Cardiac fibroblast (primary cell): ENCODE measurements at regions not wholly inside any gene's neighbourhood (a gene's known extent, or its start where the extent isn't known, plus 50 kb on each side); places are given as distances from the start of the nearest gene placed in this dataset.
A peak's percentile ranks its signal among the peaks of the same experiment; 100 is the strongest.

Experiments
- DNase-seq, 2 donors: peaks; one replicate each; pipeline versions ENCODE4 v3.0.0 to v3.0.0-alpha.2; 2010; ENCODE audit warnings: low read depth in 2 of 2
- H3K4me3 ChIP-seq, 2 donors: replicated peaks in 1 of 2; 1 replicate in 1 of 2; 2 replicates in 1 of 2; pipeline ENCODE4 v1.5.1; 2011; ENCODE audit warnings: low read depth in 2 of 2, low read length in 2 of 2, mild to moderate bottlenecking in 2 of 2, moderate library complexity in 1 of 2
- CTCF ChIP-seq: IDR thresholded peaks from one replicate; pipeline ENCODE4 v1.5.1; 2011; ENCODE audit warnings: low read depth, mild to moderate bottlenecking, low read length, inconsistent platforms

GRCh38 chr3:106421426-106421825 lies 552.6 kb upstream of the CBLB start:
- no peak overlapping the region for H3K4me3 ChIP-seq
- no peak for DNase-seq
- TF ChIP-seq CTCF = no peak

- peak; percentile 64 to 68 for DNase-seq
- no peak overlapping the region for H3K4me3 ChIP-seq
- TF ChIP-seq CTCF = no peak
Observed at GRCh38 chr3:106421909-106422308, 553.1 kb upstream of the CBLB start.

GRCh38 chr3:106423321-106424225 lies 554.8 kb upstream of the CBLB start:
- DNase-seq = peak; percentile 31 to 60
- H3K4me3 ChIP-seq = no peak overlapping the region
- TF ChIP-seq CTCF = no peak

- no peak for TF ChIP-seq CTCF
- DNase-seq = peak; percentile 73 to 90
Observed at GRCh38 chr3:106425026-106425425, 556.2 kb upstream of the CBLB start.

DNA sequence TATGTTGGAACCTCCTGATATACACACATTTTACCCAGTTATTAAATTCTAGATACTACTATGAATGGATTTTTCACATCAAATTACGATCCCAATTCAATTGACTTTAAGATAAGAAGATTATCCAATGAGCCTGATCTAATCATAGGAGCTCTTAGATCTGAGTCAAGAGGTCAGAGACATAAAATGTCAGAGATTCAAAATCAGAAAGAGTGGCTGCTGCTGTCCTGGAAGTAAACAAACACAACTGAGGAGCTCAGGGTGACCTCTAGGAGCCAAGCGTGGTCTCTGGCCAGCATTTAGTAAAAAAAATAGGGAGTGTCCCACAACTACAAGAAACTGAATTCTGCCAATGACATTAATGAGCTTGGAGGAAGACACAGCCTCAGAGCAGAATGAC lies 557.1 kb upstream of the CBLB start:
- no peak for DNase-seq
- no peak overlapping the region for H3K4me3 ChIP-seq
- no peak for TF ChIP-seq CTCF

More at GRCh38 chr3:106425026-106425425, 556.2 kb upstream of the CBLB start:
- H3K4me3 ChIP-seq = no peak overlapping the region

DNA sequence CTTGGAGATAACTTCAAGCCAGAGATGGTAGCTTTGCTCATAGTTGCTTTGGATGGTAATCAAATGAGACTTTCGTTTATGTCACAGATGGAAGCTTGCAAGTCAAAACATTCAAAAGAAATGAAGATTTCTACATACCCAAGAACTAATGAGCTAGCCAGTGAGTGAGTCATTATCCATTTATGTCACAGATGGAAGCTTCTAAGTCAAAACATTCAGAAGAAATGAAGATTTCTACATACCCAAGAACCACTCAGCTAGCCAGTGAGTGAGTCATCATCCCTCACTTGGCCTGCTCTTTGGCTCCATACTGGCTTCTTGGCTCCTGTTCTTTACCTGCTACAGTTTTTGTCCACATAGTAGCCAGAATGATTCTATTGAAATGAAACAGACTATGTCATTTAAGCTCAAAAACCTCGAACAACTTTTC lies 559.8 kb upstream of the CBLB start:
- no peak overlapping the region for H3K4me3 ChIP-seq
- DNase-seq = peak; percentile 97 to 99
- TF ChIP-seq CTCF = no peak

DNA sequence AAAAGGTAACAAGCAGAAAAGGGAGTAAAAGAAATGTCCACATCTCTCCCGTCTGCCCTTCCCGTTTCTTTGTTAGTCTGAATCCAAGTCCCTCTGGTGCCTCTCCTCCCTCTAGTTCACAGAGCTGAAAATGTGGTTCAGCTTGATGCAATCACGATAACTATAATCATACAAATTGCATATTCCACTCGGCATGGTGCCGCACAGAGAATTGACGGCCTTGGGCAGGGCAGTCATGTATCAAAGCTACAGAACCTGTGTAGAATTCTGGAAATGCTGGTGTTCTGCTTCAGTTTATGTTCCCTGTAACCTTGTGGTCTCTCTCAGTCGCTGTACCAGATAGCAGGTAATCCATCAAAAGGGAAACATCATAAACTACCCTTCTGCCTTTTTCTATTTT lies 562.9 kb upstream of the CBLB start:
- DNase-seq = no peak
- no peak for TF ChIP-seq CTCF

More for the DNA sequence above, 562.9 kb upstream of the CBLB start:
- no peak overlapping the region for H3K4me3 ChIP-seq
